Right cardiac atrium (tissue), 5 donors: ENCODE measurements at regions not wholly inside any gene's neighbourhood (a gene's known extent, or its start where the extent isn't known, plus 50 kb on each side); places are given as distances from the start of the nearest gene placed in this dataset.

Experiments used
- ATAC-seq, 2 donors: fragments of 200-7000 bp; cut with Tn5 transposase; one replicate each; pipeline versions ENCODE4 v1.8.0 to v1.9.1; 2020; ENCODE audit warnings: moderate library complexity in 2 of 2, mild to moderate bottlenecking in 1 of 2
- DNase-seq, 3 donors: peaks; one replicate each; pipeline ENCODE4 v3.0.0-alpha.2; 2020
- H3K27ac ChIP-seq: one replicate; pipeline ENCODE4 v1.5.1; 2013; ENCODE audit warnings: mild to moderate bottlenecking, low read length, control low read depth, moderate library complexity
- H3K27me3 ChIP-seq: one replicate; pipeline ENCODE4 v1.6.1; 2013; ENCODE audit not compliant: control insufficient read depth, insufficient read depth
- H3K4me1 ChIP-seq: one replicate; pipeline ENCODE4 v1.6.1; 2013; ENCODE audit warnings: low read length; ENCODE audit not compliant: control insufficient read depth, insufficient read depth
- H3K4me3 ChIP-seq: one replicate; pipeline ENCODE4 v1.5.1; 2013; ENCODE audit warnings: low read length, control low read depth
- H3K9me3 ChIP-seq: one replicate; pipeline ENCODE4 v1.6.1; 2013; ENCODE audit warnings: low read length; ENCODE audit not compliant: control insufficient read depth
- WGBS: extraction: QIAGEN DNeasy Blood & Tissue Kit; methylation state at CpG from one replicate; pipeline ENCODE4 v1.1.7; 2013; 5-methylcytosine and 5-hydroxymethylcytosine counted together
- intact Hi-C, 4 donors: fragments of 100-400 bp; cut with DNase I; formaldehyde crosslinking; loops; one replicate each; pipeline versions ENCODE4 v1.11.0 to v1.14.0; 2022 to 2023
- donor health status: healthy with polysubstance abuse.
- donor health status: DM: no; HTN: yes; CAD: no.
- donor health status: DM: no; HTN: no; CAD: no.
- donor health status: DM: no; HTN: yes; CAD: no; lungs with severe emphysema.
- donor health status: DM: yes; HTN: yes; CAD: no.

DNA sequence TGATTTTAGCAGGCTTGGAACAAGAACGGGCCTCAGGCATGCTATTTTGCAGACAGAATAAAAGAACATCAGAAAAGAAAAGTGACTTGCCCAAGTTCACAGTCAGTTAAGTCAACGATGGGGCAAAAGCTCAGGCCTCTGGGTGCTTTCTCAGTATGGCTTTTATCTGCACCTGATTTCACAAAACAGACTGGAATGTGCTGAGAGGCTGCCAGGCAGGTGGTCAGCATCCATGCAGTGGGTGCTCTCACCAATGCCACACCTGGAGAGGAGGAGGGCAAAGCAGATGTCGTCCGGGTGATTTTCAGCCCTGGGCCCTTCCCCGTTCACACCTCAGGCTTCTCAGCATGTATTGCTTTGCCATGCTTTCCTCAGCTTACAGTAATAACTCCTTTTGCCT, 854.6 kb downstream of the RNF144A start:
- WGBS: 96% methylated on average over 5 of the region's 5 CpGs
- intact Hi-C loops: no loop called here
- Histone ChIP-seq H3K27ac (no peak overlapping the region), H3K4me1 (no peaks in the 10 kb centered on the region), H3K4me3 (no peak overlapping the region), H3K9me3 (no peaks in the 10 kb centered on the region), H3K27me3 (no peaks in the 10 kb centered on the region)
- DNase-seq (no peak), ATAC-seq (no peak)

DNA sequence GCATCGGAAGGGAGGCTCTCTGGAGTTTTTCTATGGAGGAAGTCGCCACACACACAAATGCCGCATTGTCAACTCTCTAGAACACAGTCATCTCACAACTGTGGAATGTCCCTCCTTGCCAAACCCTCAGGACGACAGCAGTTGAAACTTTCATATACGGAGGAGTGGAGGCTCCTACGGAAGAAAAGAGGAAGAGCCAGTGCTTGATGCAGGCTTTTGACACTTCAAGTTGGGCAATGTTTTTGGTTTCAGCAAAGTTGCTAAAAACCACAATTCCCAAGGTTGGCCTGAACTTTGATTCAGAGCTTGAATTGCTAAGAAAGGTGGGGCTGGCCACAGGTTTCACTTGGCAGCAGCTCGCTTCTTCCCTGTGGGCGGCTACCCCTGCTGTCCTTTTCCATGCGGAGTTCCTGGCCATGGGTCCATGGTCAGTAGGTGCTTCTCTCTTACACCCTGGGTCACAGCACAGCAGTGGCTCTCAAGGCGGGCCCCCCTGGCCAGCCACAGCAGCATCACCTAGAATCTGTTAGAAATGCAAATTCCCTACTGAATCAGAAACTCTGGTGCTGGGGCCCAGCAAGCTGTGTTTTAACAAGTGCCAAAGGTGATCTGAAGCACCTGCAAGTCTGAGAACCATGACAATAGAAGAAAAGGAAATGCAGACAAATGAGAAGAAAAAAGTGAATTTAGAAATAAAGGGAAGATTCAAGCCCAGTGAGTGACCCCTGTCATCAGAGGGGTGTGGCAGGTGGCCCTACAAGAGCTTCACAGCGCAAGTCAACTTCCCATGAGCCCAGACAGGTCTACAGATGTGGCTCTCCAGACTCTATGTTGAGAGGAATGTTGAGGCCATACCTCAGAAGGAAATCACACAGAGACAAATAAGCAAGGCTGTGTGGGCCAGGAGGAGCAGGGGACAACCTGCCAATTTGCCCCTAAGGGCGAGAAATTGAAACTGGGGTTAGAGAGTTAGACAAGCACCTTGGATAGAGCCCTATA, 856.4 kb downstream of the RNF144A start:
- Histone ChIP-seq H3K27ac (no peak overlapping the region), H3K4me3 (no peak overlapping the region), H3K4me1 (no peaks in the 10 kb centered on the region), H3K27me3 (no peaks in the 10 kb centered on the region), H3K9me3 (no peaks in the 10 kb centered on the region)
- ATAC-seq: peak; percentile 60 to 73
- intact Hi-C loops: no loop called here
- 55% methylated on average over 12 of the region's 12 CpGs for WGBS
- no peak for DNase-seq

- no peak overlapping the region for H3K4me3 ChIP-seq
- H3K4me1 ChIP-seq: no peaks in the 10 kb centered on the region
- WGBS: 81% methylated on average over 3 of the region's 3 CpGs
- no peaks in the 10 kb centered on the region for H3K9me3 ChIP-seq
- no peak for DNase-seq
- no peak overlapping the region for H3K27ac ChIP-seq
- no peaks in the 10 kb centered on the region for H3K27me3 ChIP-seq
- intact Hi-C loops: no loop called here
- ATAC-seq: no peak
Measured at GRCh38 chr2:7774481-7774880, 857.3 kb downstream of the RNF144A start.

DNA sequence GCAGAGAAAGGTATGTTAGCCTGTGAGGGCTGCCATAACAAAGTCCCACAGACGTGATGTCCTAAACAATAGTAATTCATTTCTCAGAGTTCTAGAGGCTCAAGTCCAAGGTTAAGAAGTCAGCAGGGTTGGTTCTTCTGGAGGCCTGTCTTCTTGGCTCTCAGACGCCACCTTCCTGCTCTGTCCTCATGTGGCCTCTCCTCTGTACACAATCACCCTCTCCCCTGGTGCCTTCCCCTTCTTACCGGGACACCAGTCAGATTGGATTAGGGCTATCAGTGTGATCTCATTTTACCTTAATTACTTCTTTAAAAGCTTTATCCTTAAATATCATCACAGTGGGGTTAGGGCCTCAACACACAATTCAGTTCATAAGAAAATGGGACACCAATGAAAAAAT, 860.5 kb downstream of the RNF144A start:
- DNase-seq: no peak
- Histone ChIP-seq H3K4me1 (no peaks in the 10 kb centered on the region), H3K9me3 (no peaks in the 10 kb centered on the region), H3K27me3 (no peaks in the 10 kb centered on the region), H3K4me3 (no peak overlapping the region), H3K27ac (no peak overlapping the region)
- ATAC-seq: no peak
- WGBS: 88% methylated on average over 3 of the region's 3 CpGs
- intact Hi-C loops: no loop called here

- Histone ChIP-seq H3K27me3 (no peaks in the 10 kb centered on the region), H3K9me3 (no peaks in the 10 kb centered on the region), H3K27ac (no peak overlapping the region), H3K4me3 (no peak overlapping the region), H3K4me1 (no peaks in the 10 kb centered on the region)
- intact Hi-C loops: no loop called here
- ATAC-seq (no peak), DNase-seq (no peak)
- 72% methylated on average over 5 of the region's 5 CpGs for WGBS
Measured at GRCh38 chr2:7780321-7780720, 863.1 kb downstream of the RNF144A start.

GRCh38 chr2:7785700-7786099, 868.5 kb downstream of the RNF144A start:
- Histone ChIP-seq H3K27me3 (no peaks in the 10 kb centered on the region), H3K9me3 (no peaks in the 10 kb centered on the region), H3K4me1 (no peaks in the 10 kb centered on the region), H3K27ac (no peak overlapping the region), H3K4me3 (no peak overlapping the region)
- ATAC-seq: no peak
- 92% methylated on average over 4 of the region's 4 CpGs for WGBS
- intact Hi-C loops: no loop called here
- no peak for DNase-seq

GRCh38 chr2:7788736-7789135, 871.5 kb downstream of the RNF144A start:
- Histone ChIP-seq H3K4me3 (no peak overlapping the region), H3K4me1 (no peaks in the 10 kb centered on the region), H3K27ac (no peak overlapping the region), H3K27me3 (no peaks in the 10 kb centered on the region), H3K9me3 (no peaks in the 10 kb centered on the region)
- DNase-seq (no peak), ATAC-seq (no peak)
- 94% methylated on average over 8 of the region's 8 CpGs for WGBS
- intact Hi-C loops: no loop called here

DNA sequence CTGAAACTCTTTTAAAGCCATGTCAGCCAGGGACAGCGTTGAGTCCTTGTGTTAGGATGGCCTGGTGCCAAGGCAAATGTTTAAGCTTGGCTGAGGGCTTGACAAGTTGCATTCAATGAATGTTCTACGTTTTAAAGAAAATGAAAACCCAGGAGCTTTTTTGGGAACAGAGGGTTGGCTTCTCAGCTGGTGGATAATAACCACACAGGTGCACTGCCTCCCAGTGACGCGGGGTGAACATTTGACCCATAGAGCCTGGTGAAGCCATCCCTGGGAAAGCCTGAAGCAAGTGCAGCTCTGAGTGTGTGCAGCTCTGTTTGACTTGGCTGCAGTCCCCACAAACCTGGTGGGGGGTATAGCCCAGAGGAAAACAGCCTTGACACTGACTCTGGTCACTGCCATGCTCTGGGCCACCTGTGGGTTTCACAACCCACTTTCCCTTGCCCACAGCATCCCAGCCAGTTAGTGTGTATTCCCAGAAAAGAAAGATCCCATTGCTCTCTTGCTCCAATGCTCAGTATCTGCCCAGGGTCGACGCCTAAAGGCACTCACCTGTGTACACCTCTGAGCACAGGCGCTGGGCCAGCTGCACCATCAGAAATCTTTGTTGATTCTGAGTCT, 874.9 kb downstream of the RNF144A start:
- WGBS: 68% methylated on average over 7 of the region's 7 CpGs
- Histone ChIP-seq H3K27ac (no peak overlapping the region), H3K27me3 (no peaks in the 10 kb centered on the region), H3K4me1 (no peaks in the 10 kb centered on the region), H3K9me3 (no peaks in the 10 kb centered on the region), H3K4me3 (no peak overlapping the region)
- ATAC-seq (peak in 1 of 2 donors; percentile 25), DNase-seq (no peak)
- intact Hi-C loops: no loop called here

DNA sequence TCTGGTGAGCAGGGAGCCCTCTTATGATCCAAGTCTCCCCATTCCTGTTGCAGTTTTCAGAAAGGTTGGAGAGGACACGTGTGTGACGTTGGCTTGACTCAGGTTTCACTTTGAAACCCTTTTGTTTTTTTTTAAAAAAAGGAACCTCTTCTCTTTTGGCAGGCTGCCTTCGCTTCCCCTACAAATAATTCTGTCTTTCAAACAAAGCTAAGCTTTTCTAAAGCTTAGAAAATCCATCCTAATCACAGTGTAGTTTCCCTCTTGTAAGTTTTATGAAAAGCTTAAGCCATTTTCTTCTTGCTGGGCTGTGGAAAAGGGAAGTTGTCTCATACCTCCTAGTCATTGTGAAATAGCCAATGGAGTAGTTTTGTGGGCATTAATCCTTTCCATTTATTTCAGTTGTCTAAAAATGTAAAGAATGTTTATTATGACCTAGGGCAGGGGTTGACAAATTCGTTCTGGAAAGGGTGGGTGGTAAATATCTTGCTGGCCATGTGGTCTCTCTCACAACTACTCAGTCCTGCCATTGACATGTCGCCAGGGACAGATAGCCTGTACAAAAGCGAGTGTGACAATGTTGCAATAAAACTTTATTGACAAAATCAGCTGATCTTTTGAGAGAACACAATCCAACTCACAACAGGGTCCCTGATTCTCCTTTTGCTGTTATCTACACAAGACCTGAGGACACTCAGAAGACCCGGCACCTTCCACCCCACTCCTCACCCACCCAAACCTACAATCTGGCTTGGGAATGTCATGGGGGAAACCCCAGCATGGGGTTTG, 878.8 kb downstream of the RNF144A start:
- DNase-seq: no peak
- intact Hi-C loops: no loop called here
- H3K4me3 ChIP-seq: no peak overlapping the region
- H3K9me3 ChIP-seq: no peaks in the 10 kb centered on the region
- no peaks in the 10 kb centered on the region for H3K4me1 ChIP-seq
- ATAC-seq: no peak
- 58% methylated on average over 7 of the region's 7 CpGs for WGBS
- H3K27me3 ChIP-seq: no peaks in the 10 kb centered on the region
- H3K27ac ChIP-seq: no peak overlapping the region

DNA sequence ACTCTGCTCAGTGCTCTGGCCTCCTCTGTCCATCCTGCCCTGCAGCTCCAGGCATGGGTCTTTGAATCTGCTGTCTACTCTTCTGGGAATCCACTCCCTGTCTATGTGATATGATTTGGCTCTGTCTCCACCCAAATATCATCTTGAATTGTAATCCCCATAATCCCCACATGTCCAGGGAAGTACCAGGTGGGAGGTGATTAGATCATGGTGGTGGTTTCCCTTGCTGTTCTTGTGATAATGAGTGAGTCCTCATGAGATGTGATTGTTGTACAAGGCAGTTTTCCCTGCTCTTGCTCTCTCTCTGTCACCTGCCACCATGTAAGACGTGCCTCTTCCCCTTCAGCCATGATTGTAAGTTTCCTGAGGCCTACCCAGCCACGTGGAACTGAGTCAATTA, 881.8 kb upstream of the ID2 start:
- DNase-seq: no peak
- WGBS: 77% methylated on average over 2 of the region's 2 CpGs
- intact Hi-C loops: no loop called here
- ATAC-seq: no peak
- no peaks in the 10 kb centered on the region for H3K27me3 ChIP-seq
- no peak overlapping the region for H3K4me3 ChIP-seq
- H3K4me1 ChIP-seq: no peaks in the 10 kb centered on the region
- H3K27ac ChIP-seq: no peak overlapping the region
- peaks cover 3% of the 10 kb centered on the region for H3K9me3 ChIP-seq

DNA sequence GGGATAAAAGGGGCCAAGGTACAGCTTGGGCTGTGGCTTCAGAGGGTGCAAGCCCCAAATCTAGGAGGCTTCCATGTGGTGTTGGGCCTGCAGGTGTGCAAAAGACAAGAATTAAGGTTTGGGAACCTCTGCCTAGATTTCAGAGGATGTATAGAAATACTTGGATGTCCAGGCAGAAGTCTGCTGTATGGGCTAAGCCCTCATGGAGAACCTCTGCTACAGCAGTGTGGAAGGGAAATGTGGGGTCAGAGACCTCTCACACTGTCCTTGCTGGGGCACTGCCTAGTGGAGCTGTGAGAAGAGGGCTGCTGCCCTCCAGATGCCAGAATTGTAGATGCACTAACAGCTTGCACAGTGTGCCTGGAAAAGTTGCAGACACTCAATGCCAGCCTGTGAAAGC, 880.6 kb upstream of the ID2 start:
- Histone ChIP-seq H3K27me3 (no peaks in the 10 kb centered on the region), H3K4me1 (no peaks in the 10 kb centered on the region), H3K4me3 (no peak overlapping the region), H3K27ac (no peak overlapping the region), H3K9me3 (peaks cover 3% of the 10 kb centered on the region)
- no peak for DNase-seq
- no peak for ATAC-seq
- intact Hi-C loops: no loop called here
